ENCODE measurements at regions not wholly inside any gene's neighbourhood (a gene's known extent, or its start where the extent isn't known, plus 50 kb on each side); places are given as distances from the start of the nearest gene placed in this dataset.

DNA sequence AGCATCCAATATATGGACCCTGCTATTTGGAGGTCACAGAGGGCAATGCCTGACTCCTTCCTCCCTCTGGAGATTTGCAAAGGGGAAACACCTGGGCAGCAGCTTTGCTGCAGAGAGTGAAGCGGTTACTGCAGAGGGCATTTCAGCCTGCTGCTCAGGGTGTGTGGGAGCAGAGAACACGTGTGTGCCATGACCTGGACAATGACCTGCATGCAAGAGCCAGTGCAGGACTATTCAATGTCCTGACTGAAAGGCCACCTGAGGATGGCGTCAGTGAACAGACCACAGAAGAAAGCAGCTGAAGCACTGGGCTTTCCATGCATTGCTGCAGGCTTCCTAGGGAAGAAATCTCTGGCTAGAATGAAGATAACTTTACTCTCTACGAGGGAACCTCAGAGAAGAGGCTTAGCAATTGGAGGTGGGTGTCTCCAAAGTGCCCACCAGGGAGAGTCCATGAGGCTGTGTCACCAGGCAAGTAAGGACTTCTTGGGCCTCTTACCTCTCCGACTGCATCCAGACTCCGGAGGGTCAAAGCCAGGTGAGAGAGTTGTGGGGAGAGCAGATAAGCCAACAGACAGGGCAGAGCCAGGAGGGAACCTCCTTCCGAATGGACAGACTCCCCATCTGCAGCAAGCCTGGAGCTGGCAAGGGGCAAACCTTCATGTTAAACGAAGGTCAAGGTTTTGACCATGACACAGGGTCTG is 52.9 kb upstream of the PMEPA1 start:
- peaks cover under 1% of the 10 kb centered on the region for H3K27me3 ChIP-seq (ENCODE audit: insufficient read depth, poor library complexity, severe bottlenecking)
- TF ChIP-seq, protein P1, sequence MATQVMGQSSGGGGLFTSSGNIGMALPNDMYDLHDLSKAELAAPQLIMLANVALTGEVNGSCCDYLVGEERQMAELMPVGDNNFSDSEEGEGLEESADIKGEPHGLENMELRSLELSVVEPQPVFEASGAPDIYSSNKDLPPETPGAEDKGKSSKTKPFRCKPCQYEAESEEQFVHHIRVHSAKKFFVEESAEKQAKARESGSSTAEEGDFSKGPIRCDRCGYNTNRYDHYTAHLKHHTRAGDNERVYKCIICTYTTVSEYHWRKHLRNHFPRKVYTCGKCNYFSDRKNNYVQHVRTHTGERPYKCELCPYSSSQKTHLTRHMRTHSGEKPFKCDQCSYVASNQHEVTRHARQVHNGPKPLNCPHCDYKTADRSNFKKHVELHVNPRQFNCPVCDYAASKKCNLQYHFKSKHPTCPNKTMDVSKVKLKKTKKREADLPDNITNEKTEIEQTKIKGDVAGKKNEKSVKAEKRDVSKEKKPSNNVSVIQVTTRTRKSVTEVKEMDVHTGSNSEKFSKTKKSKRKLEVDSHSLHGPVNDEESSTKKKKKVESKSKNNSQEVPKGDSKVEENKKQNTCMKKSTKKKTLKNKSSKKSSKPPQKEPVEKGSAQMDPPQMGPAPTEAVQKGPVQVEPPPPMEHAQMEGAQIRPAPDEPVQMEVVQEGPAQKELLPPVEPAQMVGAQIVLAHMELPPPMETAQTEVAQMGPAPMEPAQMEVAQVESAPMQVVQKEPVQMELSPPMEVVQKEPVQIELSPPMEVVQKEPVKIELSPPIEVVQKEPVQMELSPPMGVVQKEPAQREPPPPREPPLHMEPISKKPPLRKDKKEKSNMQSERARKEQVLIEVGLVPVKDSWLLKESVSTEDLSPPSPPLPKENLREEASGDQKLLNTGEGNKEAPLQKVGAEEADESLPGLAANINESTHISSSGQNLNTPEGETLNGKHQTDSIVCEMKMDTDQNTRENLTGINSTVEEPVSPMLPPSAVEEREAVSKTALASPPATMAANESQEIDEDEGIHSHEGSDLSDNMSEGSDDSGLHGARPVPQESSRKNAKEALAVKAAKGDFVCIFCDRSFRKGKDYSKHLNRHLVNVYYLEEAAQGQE (IDR thresholded peaks at IDR 0.05; ENCODE audit: insufficient replicate concordance, low read depth): no peak
- TF ChIP-seq GABPA (IDR thresholded peaks at IDR 0.05; ENCODE audit: low read depth) (no peak), SPI1 (IDR thresholded peaks at IDR 0.05; ENCODE audit: borderline replicate concordance, low read depth) (no peak), POLR2AphosphoS5 (IDR thresholded peaks at IDR 0.05; ENCODE audit: low read depth) (no peak)
- TF ChIP-seq, protein P2, sequence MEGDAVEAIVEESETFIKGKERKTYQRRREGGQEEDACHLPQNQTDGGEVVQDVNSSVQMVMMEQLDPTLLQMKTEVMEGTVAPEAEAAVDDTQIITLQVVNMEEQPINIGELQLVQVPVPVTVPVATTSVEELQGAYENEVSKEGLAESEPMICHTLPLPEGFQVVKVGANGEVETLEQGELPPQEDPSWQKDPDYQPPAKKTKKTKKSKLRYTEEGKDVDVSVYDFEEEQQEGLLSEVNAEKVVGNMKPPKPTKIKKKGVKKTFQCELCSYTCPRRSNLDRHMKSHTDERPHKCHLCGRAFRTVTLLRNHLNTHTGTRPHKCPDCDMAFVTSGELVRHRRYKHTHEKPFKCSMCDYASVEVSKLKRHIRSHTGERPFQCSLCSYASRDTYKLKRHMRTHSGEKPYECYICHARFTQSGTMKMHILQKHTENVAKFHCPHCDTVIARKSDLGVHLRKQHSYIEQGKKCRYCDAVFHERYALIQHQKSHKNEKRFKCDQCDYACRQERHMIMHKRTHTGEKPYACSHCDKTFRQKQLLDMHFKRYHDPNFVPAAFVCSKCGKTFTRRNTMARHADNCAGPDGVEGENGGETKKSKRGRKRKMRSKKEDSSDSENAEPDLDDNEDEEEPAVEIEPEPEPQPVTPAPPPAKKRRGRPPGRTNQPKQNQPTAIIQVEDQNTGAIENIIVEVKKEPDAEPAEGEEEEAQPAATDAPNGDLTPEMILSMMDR (IDR thresholded peaks at IDR 0.05; ENCODE audit: insufficient read depth, low read length): no peak
- no peak overlapping the region for H3K27ac ChIP-seq (replicated peaks)
- no peak for DNase-seq (ENCODE audit: low read depth in 1 of 2, low spot score in 1 of 2)
- H3K4me3 ChIP-seq (replicated peaks; ENCODE audit: insufficient read depth, low read length): no peak overlapping the region

DNA sequence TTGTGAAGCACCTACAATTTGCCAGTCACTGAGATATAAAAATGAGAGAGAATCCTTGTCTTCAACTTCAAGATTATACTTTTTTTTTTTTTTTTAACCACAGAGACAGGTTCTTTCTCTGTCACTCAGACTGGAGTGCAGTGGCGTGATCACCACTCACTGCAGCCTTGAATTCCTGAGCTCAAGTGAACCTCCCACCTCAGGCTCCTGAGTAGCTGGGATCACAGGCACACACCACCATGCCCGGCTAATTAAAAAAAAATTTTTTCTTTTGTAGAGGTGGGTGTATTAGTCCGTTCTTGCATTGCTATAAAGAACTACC is 51.6 kb upstream of the PMEPA1 start:
- no peak for DNase-seq (ENCODE audit: low read depth in 1 of 2, low spot score in 1 of 2)
- Histone ChIP-seq H3K27ac (replicated peaks) (no peak overlapping the region), H3K4me3 (replicated peaks; ENCODE audit: insufficient read depth, low read length) (no peak overlapping the region), H3K27me3 (ENCODE audit: insufficient read depth, poor library complexity, severe bottlenecking) (no peaks in the 10 kb centered on the region)
- TF ChIP-seq, protein P1 (IDR thresholded peaks at IDR 0.05; ENCODE audit: insufficient replicate concordance, low read depth): no peak
- TF ChIP-seq, protein P2 (IDR thresholded peaks at IDR 0.05; ENCODE audit: insufficient read depth, low read length): no peak
- TF ChIP-seq GABPA (IDR thresholded peaks at IDR 0.05; ENCODE audit: low read depth) (no peak), POLR2AphosphoS5 (IDR thresholded peaks at IDR 0.05; ENCODE audit: low read depth) (no peak), SPI1 (IDR thresholded peaks at IDR 0.05; ENCODE audit: borderline replicate concordance, low read depth) (no peak)

DNA sequence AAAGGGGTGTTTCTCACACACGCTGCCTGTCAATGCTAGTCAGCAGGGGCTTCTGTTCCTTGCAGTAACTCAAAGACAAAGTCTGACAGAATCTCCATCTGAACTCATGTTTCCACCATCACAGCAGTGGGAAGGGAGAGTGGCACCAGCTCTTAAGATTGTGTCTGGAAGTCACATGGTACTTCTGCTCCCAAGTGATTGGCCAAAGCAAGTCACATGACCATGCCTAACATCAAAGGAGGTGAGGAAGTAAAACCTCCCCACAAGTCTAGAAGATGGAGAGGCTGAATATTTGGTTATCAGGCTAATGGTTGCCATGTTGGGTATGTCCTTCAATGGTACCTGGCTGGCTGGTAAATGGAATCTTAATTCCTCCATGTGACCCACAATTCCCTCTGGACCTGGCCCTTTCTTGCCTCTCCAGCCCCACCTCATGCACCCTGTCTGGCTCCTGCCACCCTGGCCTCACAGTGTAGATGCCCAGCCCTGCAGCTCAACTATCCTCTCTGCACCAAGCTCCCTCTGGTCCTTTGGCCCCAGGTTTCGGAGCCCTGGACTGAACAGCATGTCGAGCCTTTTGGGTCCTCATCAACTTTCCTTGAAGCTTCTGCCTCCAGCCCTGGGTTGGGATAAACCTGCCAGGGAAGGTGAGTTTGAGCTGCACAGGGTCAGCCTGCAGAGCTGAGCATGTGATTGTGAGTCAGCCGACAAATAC is 51.0 kb upstream of the PMEPA1 start:
- Histone ChIP-seq H3K27me3 (ENCODE audit: insufficient read depth, poor library complexity, severe bottlenecking) (no peaks in the 10 kb centered on the region), H3K27ac (replicated peaks) (no peak overlapping the region), H3K4me3 (replicated peaks; ENCODE audit: insufficient read depth, low read length) (no peak overlapping the region)
- no peak for DNase-seq (ENCODE audit: low read depth in 1 of 2, low spot score in 1 of 2)
- TF ChIP-seq GABPA (IDR thresholded peaks at IDR 0.05; ENCODE audit: low read depth) (no peak), POLR2AphosphoS5 (IDR thresholded peaks at IDR 0.05; ENCODE audit: low read depth) (no peak), SPI1 (IDR thresholded peaks at IDR 0.05; ENCODE audit: borderline replicate concordance, low read depth) (no peak)
- TF ChIP-seq, protein P2 (IDR thresholded peaks at IDR 0.05; ENCODE audit: insufficient read depth, low read length): no peak
- TF ChIP-seq, protein P1 (IDR thresholded peaks at IDR 0.05; ENCODE audit: insufficient replicate concordance, low read depth): no peak
